22Rv1 (cell line): ENCODE measurements at regions not wholly inside any gene's neighbourhood (a gene's known extent, or its start where the extent isn't known, plus 50 kb on each side); places are given as distances from the start of the nearest gene placed in this dataset.

ENCODE experiments used
- H3K27ac ChIP-seq: fragments of 450-650 bp; 2 replicates; pipeline ENCODE4 v1.5.1; 2017
- CTCF ChIP-seq: fragments of 450-650 bp; IDR thresholded peaks from 2 replicates; pipeline ENCODE4 v1.5.1; 2017; ENCODE audit warnings: mild to moderate bottlenecking
- ZFX ChIP-seq: fragments of 450-650 bp; IDR thresholded peaks from 2 replicates; pipeline ENCODE4 v1.6.1; 2017; ENCODE audit warnings: antibody characterized with exemption, borderline replicate concordance

DNA sequence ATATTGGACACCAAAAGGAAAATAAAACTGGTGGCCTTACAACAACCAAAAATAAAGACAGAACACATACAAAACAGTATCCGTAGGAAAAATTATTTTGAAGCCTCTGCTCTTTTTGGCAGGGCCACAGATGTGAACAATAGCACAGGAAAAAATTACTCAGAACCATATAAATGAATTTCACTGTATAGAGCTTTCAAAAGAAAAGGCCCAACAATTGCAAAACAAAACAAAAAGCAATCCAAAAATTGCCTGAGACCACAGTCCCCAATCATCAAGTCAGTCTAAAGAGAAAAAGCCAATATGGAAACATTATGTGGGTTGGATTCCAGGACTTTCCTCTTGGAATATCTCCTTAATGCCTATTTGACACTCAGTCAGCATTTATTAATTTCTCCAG is 243.8 kb downstream of the CEMIP2 start:
- TF ChIP-seq CTCF (no peak), ZFX (no peak)
- H3K27ac ChIP-seq: no peak overlapping the region

DNA sequence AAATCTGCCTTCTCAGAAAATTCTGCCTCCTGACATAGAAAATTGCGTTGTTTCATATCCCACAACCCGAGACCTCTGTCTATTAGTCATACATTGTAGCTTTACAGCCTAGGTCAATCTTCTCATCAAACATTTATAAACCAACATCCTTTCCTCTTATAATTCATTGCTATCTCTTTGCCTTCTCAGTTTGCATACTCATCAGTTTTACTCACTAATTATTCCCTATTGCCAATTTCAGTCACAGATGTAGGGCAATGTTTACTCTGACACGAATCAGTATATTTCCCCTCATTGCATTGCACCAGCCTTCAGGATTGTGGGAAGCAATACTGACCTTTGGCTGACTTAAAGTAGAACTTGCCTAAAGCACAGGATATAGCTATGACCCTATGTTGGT is 247.2 kb downstream of the CEMIP2 start:
- H3K27ac ChIP-seq: no peak overlapping the region
- TF ChIP-seq CTCF: no peak
- no peak for TF ChIP-seq ZFX

GRCh38 chr9:71519098-71519696 is 249.1 kb downstream of the CEMIP2 start:
- H3K27ac ChIP-seq: no peak overlapping the region
- TF ChIP-seq ZFX (no peak), CTCF (no peak)

DNA sequence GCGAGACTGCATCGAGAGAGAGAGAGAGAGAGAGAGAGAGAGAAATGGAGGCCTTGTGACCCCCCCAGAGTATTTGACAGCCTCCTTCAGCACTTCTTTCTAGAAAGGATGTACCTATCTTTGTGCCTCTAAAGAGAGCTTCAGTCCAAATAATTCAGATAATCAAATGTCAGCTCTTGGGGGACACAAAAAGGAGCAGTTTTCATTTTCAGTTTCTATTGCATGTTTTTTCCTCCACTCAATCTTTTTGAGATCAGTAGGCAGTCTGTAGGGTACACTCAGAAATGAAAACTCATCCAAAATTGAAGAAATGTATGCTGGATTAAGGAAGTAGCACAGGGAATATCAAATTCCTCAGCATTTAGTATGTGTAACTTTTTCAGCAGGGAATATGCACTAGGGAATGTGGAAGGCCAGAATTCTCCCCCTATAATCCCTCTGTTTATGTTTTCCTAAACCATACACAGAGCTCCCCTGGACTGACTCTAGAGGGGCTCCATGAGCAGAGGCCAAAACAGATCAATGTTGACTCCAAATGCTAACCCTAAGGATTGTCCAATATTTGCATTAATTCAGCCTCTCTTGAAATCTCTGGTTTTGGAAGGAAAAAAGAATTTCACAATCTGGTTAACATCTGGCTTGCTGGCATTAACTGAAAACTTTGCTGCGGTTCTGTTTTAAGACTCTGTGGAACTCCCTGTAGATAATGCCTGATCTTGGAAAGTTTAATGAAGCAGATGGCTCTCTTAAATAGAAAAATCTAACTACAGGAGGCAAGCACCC is 250.1 kb downstream of the CEMIP2 start:
- TF ChIP-seq CTCF (no peak), ZFX (no peak)
- no peak overlapping the region for H3K27ac ChIP-seq

DNA sequence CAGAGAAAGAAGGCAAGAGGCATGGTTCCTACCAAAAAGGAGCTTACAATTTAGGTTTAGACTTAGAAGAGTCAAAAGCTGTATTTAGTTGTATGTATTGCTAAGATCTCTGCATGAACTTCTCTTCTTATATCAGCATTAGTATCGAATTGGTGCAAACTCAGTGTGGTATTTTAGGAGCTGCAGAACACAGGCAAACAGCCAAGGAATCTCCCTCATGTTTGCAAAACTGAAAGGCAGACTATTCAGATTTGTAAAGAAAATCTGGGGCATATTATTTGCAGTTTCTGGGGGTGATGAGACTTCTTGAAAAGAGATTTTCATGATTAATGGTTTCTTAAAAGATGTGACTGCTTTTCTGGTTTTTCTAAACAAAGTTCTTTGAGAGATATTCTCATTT is 252.7 kb downstream of the CEMIP2 start:
- H3K27ac ChIP-seq: no peak overlapping the region
- TF ChIP-seq CTCF (no peak), ZFX (no peak)

GRCh38 chr9:71515107-71515506 is 253.2 kb downstream of the CEMIP2 start:
- TF ChIP-seq CTCF (no peak), ZFX (no peak)
- no peak overlapping the region for H3K27ac ChIP-seq

DNA sequence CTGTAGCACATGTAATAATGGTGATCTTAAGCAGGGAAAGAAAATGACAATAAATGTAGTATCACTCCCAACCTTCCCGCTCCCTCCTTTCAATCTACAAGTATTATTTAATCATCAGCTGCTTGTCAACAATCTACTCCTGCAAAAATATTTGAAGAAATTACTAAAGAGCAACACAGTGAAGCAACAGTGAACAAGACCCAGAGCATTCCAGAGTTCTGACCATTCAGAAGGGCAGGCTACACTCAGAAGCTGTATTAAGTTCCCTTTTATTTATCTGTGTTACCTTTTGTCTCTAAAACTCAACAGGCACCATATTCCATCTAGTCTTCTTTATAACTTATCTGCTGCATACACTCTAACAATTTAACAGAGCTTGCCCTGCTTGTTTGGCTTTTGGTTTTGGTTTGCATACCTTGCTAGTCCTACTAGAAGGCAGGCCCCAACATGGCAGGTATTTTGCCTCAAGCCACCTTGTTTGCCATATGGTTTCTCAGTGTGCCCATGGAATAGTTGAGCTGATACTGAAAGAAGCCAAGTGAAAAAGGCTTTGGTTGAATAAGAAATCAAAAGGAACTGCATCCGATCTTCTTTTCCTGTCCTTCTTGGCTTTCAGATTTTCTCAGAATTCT is 253.9 kb downstream of the CEMIP2 start:
- no peak overlapping the region for H3K27ac ChIP-seq
- TF ChIP-seq CTCF (no peak), ZFX (no peak)
